Activated CD4-positive, alpha-beta T cell treated with anti-CD3 and anti-CD28 coated beads for 24 hours (primary cell): ENCODE measurements at regions not wholly inside any gene's neighbourhood (a gene's known extent, or its start where the extent isn't known, plus 50 kb on each side); places are given as distances from the start of the nearest gene placed in this dataset.
"Not testable (repeated sequence)": the region's sequence is repeated elsewhere in the genome, so short reads cannot be mapped to it uniquely, and the experiment has no call there.

Source experiments
- DNase-seq, 2 donors: peaks; one replicate each; pipeline ENCODE4 v3.0.0-alpha.2; 2020; ENCODE audit warnings: low read depth in 2 of 2

DNA sequence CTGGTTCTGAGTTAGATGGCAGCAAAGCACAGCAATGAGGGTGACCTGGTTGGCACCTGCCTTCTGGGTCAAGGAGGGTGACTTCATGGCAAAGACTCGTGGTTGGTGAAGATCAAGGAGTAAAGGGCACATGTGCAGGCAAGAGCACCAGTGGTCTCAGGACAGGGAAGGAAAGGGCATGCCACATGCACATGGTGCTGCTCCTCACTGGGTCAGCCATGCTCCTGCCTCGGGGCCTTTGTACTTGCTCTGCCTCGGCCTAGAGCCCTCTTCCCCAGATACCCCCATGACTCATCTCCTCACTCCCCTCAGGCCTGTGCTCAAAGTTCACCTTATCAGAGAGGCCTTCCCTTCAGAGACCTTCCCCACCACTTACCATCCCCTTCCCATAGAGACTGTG, 106.7 kb upstream of the KDM7A start:
- no peak for DNase-seq

DNA sequence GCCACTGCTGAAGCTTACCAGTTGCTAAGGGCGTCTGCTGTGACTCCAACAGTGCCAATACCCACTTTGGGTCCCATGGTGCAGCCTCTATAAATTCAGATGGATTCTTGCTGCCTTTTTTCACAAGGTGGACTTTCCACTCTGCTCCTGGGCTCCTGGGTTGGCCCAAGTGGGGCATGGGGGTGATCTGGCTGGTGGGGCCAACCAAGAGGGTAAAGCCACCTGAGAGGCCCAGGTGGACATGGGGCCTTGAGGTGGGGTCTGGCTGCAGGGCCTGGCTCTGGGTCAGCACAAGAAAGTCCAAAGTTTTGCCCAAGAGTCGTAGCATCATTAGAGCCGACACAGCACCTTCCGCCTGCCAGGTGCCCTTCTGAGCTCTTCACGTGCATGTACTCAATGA, 105.2 kb upstream of the KDM7A start:
- DNase-seq = no peak

DNA sequence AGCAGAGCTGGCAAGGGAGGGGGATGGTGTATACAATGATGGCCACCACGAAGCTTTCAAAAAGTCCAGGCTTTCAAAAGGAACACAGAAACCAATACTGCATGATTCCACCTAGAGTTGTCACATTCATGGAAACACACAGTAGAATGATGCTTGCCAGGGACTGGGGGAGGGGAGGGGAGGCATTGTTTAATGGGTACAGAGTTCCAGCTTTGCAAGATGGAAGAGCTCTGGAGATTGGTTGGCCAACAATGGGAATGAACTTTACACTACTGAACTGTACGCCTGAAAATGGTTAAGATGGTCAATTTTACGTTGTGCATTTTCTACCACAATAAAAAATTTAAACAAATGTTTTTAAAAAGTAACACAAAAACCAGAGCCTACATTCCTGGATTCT, 104.5 kb upstream of the KDM7A start:
- no peak for DNase-seq

DNA sequence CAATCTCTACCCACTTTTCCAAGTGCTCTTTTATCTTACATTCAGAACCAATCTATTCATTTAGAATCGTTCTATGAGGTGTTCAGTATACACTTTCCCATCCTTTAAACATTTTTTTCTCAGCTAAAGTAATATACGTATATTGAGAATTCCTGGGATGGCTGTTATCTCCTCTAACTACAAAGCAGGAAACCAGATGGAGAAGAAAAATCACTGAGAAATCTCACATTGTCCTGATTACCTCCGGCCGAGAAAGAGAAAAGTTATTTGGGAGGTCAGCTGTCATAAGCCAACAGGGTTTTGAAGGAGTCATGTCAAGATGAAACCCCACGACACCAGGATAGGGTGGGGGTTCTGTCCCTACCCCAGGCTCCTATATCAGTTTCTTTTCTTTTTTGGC, 99.2 kb upstream of the KDM7A start:
- DNase-seq = no peak

DNA sequence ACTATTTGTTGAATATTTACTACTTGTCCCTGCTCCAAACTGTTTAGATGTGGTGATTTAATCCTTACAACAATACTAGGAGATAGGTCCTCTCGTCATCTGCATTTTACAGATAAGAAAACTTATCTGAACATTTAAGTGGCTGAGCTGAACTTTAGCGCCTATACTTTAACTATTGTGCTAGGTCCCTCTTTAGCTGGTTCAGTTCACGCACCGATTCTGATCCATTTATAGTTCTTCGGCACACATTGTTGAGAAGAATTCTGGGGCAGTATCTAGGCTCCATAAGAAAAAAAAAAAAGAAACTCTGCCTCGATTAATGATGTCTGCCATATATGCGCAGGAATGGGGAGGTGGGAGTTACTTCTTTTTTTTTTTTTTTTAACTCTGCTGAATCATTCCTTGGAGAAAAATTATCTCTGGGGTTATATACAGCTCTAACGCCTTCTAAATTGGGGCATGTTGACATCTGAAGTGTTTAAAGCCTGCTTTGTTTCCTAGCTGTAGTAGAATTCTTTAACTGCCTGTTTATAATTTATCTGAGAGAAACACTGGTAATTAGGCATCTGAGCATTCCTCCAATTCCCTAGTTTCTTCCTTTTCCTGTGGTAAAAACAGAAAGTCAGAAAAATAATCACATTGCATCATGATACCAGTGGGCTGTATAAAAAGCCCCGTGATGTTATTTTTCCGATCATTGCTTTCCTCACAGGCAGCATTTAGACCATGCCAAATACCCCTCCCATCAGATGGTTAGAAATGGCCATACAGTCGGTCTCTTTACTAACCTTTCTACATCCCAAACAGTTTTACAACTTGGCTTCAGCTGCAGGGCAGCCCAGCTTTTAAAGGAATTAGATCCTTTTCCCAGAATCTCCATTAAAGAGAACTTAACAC, 98.5 kb upstream of the KDM7A start:
- no peak for DNase-seq

DNA sequence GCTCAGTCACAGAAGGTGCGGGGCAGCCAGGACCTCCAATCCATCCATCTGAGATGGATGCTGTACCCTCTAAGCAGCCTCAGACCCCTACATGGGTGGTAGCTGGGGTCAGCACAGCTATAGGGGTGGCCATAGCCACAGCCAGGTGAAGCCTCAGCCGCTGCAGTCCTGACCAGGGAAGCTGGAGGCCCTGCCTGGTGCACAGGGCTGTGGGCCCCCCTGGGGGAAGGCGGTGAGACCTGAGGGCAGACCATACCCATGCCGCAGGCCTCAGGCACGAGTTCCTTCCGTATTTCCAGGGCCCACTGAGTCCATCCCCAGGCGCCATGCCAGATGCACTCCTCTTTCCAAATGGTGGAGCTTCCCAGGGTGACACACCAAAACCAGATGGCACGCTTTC, 96.6 kb upstream of the KDM7A start:
- DNase-seq = no peak

DNA sequence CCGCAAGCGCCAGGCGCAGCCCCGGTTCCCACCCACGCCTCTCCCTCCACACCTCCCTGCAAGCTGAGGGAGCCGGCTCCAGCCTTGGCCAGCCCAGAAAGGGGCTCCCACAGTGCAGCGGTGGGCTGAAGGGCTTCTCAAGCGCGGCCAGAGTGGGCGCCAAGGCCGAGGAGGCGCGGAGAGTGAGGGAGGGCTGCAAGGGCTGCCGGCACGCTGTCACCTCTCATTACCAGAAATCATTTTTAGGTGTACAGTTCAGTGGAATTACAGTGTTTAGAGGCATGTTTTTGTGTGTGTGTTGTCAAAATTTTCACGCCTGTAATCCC, 94.8 kb upstream of the KDM7A start:
- DNase-seq = not testable (repeated sequence)

DNA sequence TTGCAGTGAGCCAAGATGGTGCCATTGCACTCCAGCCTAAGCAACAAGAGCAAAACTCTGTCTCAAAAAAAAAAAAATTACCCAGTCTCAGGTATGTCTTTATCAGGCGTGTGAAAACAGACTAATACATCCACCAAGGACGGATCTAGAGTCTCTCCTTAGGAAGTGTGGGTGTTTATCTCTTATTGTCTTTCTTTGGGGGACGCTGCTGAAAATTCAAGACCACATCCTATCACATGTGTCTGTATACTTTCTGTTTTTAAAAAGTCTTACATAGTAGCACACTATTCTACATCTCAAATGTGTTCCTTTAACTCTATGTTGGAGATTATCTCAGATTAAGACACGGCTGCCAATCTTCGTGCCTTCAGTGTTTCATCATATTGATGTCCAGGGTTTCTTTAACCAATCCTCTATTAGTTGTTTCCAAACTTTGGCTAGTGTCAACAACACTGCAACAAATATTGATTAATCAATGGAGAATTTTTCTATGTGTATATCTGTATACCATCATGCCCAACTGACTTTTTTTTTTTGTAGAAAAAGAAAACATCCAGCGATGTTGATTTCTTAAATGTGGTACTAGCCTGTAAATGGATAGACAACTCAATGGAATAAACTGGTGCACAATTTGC, 92.3 kb upstream of the KDM7A start:
- no peak for DNase-seq

DNA sequence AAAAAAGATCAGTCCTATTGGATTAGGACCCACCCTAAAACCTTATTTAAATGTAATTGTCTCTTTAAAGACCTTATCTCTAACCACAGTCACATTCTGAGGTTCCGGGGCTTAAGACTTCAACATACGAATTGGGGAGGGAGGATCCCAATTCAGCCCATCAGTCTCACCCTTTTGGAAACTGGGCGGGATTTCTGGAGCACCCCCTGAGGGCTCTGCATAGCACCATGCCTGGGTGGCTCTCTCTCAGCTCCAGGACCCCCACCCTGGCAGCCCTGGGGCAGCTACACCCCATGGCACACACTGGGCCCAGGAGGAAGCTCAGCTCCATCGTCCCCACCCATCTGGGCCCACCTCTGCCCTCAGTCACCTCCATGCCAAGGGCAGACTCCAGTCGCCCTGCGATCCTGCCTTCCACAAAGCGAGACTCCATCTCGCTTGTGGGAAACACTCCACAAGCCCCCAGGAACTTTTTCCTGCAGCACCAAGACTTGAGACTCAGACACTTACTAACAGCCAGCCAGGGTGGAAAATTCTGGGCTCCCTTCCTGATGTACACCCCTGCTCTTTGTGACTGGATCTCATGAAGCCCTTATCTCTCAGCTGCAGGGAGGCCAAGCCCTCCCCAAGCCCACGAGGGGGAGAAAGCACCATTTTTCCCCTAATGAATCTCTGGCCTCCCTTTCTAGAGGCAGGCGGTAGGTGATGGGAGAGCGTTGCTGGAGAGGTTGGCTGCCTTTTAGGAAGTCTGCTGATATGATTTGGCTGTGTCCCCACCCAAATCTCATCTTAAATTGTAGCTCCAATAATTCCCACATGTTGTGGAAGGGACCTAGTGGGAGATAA, 90.8 kb upstream of the KDM7A start:
- no peak for DNase-seq

DNA sequence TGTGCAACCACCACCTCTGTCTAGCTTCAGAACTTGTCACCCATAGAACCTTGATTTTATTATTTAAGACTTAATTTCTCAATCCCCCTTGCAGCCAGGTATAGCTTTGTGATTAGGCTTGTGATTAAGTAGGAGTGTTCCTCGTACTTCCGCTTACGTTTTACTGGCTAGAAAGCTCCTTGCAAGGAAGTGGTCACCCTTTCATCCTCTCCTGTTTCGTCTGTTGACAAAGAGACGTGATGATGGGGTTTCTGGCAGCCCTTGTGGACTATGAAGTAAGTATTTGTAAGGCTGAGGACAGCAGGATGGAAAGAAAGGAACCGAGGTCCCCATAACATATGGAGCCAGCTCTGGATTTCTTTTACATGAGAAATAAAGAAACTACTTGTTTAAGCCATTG, 86.5 kb upstream of the KDM7A start:
- no peak for DNase-seq

DNA sequence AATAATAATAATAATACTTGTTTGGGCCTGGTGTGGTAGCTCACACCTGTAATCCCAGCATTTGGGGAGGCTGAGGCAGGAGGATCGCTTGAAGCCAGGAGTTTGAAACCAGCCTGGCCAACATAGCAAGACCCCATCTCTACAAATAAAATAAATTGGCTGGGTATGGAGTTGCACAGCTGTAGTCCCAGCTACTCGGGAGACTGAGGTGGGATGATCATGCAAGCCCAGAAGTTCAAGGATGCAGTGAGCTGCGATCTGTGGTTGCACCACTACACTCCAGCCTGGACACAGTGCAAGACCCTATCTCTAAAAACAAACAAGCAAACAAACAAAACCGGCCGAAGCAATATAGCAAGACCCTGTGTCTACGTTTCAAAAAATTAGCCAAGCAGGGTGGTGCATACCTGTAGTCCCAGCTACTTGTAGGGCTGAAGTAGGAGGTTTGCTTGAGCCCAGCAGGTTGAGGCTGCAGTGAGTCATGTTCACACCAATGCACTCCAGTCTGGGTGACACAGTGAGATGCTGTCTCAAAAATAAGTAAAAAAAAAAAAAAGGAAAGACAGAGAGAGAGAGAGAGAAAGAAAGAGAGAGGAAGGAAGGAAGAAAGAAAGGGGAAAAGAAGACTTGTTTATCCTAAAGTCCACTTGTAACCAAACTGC, 85.6 kb upstream of the KDM7A start:
- no peak for DNase-seq

DNA sequence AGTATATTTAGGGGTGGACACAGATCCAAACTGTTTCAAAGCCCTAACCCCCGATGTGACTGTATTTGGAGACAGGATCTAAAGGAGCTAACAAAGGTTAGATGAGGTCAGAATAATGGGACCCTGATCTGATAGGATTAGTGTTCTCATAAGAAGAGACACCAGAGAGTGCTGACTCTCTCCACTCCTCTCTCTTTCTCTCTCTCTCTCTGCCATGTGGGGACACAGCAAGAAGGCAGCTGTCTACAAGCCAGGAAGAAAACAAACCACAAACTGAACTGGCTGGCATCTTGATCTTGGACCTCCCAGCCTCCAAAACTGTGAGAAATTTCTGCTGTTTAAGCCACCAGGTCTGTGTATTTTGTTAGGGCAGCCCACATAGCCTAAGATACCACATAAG, 84.7 kb upstream of the KDM7A start:
- no peak for DNase-seq

DNA sequence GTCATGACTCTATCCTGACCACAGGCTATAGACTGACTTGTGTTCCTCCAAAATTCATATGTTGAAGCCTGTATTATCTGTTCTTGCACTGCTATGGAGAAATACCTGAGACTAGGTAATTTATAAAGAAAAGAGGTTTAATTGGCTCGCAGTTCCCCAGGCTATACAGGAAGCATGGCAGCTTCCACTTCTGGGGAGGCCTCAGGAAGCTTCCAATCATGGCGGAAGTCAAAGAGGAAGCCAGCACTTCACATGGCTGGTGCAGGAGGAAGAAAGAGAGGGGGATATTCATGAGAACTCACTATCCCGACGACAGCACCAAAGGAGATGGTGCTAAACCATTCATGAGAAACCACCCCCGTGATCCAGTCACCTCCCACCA, 84.3 kb upstream of the KDM7A start:
- DNase-seq = no peak

DNA sequence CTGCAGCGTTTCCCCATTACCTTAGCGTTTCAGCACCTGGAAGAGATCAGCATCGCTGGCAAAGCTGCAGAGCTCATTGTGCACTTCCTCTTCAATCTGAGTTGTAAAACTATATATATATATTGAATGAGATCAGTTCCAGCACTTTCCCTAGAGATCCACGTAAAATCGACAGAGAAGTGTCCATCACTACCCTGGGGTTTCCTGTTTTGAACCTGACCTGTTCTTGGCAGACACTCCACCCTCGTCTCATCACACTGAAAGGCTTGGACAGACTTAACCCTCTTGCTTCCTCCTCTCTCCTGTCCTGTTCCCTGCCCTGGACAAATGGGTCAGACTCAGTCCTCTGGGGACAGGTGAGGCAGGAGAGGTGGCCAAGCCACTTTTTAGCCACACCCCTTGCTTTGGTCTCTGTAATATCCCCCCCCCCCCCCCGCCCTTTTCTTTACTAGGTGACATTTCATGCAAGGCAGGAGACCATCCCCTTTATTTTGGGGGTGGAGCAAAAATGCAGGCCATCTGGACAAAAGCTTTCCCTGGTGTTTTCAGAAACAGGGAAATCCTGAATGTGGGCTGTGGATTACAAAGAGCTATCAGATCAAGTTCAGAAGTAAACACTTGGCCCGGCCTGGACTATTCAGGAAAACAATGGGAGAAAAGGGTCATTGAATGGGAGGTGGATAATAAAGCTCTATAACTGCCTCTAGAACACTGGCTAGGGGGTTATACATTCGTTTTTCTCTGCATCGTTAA, 83.7 kb upstream of the KDM7A start:
- DNase-seq = no peak

DNA sequence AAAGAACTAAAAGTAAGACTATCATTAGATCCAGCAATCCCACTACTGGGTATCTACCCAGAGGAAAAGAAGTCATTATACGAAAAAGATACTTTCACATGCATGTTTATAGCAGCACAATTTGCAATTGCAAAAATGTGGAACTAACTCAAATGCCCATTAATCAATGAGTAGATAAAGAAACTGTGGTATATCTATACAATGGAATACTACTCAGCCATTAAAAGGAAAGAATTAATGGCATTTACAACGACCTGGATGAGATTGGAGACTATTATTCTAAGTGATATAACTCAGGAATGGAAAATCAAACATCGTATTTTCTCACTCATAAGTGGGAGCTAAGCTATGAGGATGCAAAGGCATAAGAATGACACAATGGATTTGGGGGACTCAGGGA, 80.5 kb upstream of the KDM7A start:
- DNase-seq = not testable (repeated sequence)

DNA sequence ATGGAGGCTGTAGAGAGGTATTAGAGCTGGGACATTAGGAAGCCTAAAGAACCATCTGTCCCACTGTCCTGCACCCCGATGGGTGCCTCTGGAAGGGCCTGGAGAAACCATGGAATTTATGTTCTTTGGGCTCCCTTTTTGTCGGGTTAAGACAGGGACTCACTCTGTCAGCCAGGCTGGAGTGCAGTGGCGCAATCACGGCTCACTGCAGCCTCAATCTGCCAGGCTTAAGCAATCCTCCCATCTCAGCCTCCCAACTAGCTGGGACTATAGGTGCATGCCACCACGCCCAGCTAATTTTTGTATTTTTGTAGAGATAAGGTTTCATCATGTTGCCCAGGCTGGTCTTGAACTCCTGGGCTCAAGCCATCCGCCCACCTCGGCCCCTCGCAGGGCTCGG, 78.2 kb upstream of the KDM7A start:
- not testable (repeated sequence) for DNase-seq

DNA sequence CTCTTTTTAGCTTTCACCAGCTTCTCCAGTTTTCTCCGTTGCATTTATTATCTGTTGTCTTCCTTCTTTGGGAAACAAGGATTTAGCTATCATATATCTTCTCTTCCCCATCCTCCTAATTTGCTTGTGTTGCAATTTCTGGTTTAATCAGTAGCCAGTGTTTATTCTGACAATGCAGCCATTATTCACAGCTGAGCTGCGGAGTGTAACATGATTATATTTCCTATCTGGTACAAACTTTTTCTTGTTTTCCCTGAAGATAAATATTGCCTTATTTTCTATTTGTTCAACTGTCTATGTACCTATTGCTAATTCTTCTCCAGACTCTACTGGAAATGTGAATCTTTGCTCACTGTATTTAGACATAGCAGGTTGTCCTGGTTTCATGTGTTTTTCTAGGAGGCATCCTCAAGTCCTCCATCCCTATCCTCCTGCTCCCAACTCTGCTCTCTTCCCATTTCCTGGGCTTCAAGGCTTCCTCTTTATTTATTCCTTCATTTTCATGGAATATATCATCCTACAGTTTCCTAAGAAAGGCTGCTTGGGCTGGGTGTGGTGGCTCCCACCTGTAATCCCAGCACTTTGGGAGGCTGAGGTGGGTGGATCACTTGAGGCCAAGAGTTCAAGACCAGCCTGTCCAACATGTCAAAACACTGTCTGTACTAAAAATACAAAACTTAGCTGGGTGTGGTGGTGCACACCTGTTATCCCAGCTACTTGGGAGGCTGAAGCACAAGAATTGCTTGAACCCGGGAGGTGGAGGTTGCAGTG, 72.4 kb upstream of the KDM7A start:
- no peak for DNase-seq

DNA sequence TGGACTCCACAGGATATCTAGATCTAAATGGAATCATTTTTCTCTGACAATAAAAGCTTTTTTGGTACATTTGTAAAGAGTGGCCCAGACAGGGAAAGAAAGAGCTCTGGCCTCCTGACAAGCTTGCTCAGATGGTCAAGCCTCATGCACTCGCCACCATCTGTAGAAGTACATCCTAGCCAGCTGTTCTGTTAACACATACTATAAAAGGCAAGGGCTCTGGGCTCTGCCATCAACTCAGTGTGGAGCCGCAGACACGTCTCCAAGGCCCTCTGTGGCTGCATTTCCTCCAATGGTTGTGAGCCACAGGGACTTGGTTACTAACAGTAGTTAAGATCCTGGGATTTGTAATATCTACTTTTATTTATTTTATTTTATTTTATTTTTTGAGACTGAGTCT, 70.8 kb upstream of the KDM7A start:
- DNase-seq = no peak

DNA sequence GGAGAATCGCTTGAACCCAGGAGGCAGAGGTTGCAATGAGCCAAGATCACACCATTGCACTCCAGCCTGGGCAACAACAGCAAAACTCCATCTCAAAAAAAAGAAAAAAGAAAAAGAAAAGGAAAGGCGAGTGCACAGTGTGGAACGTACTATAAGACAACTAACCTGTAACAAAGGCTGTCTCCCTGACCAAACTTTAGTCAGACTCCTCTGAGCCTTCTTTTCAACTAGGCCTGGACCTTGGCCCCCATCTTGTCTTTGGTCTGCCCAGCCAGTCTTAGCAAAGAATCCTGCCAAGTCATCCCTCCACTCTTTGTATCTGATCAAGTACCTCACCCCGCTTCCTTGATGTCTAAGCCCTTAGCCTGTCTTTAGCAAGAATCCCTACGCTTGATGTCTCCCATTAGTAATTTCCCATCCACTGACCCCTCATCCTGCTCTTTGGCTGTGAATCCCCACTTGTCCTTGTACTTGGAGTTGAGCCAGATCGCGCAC, 68.9 kb upstream of the KDM7A start:
- no peak for DNase-seq
